HL-60 (cell line): ENCODE measurements at regions not wholly inside any gene's neighbourhood (a gene's known extent, or its start where the extent isn't known, plus 50 kb on each side); places are given as distances from the start of the nearest gene placed in this dataset.

ENCODE experiments used
- GABPA ChIP-seq: IDR thresholded peaks from 2 replicates; pipeline ENCODE4 v1.6.1; 2012; ENCODE audit warnings: low read depth
- SPI1 ChIP-seq: IDR thresholded peaks from 2 replicates; pipeline ENCODE4 v1.6.1; 2012; ENCODE audit warnings: low read depth, mild to moderate bottlenecking, borderline replicate concordance
- TF ChIP-seq, protein P1 (sequence below): IDR thresholded peaks from one replicate; pipeline ENCODE4 v1.5.1; 2011; ENCODE audit warnings: low read length, control low read depth, inconsistent platforms; ENCODE audit not compliant: insufficient read depth

DNA sequence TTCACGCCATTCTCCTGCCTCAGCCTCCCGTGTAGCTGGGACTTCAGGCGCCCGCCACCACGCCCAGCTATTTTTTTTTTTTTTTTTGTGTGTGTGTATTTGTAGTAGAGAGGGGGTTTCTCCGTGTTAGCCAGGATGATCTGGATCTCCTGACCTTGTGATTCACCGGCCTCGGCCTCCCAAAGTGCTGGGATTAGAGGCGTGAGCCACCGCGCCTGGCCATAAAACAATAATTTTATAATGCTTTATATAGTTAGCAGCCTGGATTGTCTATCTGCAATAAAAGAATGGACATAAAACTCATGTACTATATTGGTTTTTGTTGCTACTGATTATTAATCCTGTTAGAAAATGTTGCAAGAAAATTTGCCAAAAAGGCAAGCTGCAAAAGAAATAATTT lies 195.9 kb upstream of the BANK1 start:
- TF ChIP-seq, protein P1, sequence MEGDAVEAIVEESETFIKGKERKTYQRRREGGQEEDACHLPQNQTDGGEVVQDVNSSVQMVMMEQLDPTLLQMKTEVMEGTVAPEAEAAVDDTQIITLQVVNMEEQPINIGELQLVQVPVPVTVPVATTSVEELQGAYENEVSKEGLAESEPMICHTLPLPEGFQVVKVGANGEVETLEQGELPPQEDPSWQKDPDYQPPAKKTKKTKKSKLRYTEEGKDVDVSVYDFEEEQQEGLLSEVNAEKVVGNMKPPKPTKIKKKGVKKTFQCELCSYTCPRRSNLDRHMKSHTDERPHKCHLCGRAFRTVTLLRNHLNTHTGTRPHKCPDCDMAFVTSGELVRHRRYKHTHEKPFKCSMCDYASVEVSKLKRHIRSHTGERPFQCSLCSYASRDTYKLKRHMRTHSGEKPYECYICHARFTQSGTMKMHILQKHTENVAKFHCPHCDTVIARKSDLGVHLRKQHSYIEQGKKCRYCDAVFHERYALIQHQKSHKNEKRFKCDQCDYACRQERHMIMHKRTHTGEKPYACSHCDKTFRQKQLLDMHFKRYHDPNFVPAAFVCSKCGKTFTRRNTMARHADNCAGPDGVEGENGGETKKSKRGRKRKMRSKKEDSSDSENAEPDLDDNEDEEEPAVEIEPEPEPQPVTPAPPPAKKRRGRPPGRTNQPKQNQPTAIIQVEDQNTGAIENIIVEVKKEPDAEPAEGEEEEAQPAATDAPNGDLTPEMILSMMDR: no peak
- TF ChIP-seq SPI1: no peak
- no peak for TF ChIP-seq GABPA
